GM12873 (cell line): ENCODE measurements at regions not wholly inside any gene's neighbourhood (a gene's known extent, or its start where the extent isn't known, plus 50 kb on each side); places are given as distances from the start of the nearest gene placed in this dataset.

ENCODE experiments used
- TF ChIP-seq, protein P1 (sequence below): IDR thresholded peaks from 2 replicates; pipeline ENCODE4 v1.5.1; 2012; ENCODE audit warnings: low read depth, mild to moderate bottlenecking, moderate library complexity, low read length, control low read depth; ENCODE audit not compliant: insufficient read depth; ENCODE audit errors: missing control alignments

DNA sequence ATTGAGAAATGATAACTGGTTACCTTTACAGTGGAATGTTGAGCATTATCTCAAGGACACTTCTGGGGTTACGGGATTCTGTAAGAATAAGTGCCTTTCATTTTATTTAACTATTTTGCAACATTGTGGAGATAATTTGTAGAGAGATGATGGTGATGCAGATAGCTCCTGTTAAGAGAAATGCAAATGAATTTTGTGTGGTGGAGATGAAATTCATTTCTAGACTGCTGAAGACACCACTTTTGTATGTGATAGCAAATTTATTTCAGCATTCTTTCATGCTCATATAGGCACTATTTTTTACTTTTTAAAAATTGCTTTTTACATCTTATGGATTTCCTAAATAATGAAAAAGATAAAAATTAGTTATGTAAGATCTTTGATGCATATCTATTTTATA is 463.3 kb upstream of the CBLB start:
- TF ChIP-seq, protein P1, sequence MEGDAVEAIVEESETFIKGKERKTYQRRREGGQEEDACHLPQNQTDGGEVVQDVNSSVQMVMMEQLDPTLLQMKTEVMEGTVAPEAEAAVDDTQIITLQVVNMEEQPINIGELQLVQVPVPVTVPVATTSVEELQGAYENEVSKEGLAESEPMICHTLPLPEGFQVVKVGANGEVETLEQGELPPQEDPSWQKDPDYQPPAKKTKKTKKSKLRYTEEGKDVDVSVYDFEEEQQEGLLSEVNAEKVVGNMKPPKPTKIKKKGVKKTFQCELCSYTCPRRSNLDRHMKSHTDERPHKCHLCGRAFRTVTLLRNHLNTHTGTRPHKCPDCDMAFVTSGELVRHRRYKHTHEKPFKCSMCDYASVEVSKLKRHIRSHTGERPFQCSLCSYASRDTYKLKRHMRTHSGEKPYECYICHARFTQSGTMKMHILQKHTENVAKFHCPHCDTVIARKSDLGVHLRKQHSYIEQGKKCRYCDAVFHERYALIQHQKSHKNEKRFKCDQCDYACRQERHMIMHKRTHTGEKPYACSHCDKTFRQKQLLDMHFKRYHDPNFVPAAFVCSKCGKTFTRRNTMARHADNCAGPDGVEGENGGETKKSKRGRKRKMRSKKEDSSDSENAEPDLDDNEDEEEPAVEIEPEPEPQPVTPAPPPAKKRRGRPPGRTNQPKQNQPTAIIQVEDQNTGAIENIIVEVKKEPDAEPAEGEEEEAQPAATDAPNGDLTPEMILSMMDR: no peak

DNA sequence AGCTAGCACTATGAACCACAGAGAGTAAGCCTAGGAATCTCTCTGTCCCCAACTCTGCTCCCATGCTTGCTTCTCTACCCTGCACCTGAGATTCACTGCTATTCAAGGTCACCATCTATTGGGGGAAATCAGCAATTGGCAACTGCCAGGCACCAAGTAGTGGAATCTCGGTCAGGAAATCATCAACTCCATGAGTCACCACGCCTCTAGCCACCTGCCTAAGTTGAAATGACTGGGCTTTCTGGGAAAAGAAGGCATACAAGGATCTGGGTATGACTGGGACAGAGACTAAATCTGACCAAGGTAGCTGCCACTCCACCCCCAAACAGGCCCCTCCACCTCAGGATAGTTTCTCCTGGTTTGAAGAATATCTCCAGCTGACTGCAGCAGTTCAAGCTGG is 464.1 kb upstream of the CBLB start:
- TF ChIP-seq, protein P1: peak; percentile 29

DNA sequence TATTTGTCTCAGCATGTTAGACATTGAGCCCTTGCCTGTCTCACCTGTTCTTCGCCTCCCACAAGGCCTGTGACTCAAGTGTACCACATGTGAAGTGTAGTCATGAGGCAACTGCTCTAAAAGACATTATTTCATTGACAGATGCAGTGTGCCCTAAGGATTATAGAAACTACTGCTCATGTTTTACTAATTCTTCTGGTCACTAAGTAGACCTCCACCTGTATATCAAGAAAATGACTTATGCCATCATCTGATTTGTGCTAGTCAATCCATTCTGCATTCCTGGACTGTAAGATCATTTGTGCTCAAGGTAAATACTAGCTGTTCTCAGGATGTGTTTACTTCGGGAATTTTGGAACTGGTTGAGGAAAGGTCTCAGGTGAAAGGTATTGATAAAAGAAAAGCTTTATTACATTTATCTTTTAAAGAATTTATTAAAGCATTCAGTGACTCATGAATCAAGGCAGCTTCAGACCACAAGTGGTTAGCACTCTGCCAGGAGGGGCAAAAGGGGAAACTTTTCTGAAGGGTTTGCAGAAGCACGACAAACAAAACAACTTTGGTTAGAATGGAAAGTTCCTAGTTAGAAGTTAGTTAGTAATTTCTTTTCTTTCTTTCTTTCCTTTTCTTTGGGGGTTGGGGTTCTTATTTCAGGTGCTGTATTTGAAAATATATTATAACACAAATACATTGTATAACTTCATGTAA is 465.3 kb upstream of the CBLB start:
- TF ChIP-seq, protein P1: no peak

DNA sequence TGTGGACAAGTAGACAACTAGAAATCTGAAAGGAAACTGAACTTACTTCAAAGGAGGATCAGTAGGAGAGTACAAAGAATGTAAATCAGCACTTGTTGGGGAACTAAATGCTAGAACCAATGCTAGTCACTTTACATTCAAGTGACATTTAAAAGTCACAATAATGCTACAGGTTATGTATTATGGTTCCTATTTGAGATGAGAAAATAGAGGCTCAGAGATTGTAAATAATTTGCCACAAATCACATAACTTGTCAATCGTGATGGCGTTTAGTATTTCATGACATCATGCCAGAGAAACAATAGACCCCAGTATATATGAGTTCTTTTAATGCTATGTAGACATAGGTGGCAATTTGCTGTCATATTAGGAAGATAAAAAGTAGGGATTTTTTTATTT is 467.8 kb upstream of the CBLB start:
- TF ChIP-seq, protein P1: no peak

DNA sequence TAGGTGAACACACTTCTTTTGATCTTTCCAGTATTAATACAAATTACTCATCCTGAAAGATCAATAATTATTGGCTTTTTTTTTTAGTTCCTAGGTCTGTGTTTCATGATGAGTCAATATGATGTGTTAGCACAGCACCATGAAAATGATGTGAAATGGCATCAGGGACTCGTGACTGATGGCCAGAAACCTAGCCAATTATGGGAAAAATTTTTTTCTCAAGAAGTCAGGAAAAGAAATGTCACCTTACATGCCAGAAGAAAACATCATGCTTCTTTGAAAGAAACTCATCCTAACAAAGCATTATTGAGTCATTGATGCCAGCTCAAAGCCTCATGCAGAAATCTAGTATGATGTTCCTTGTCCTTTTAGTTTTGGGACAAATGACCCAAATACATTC is 468.3 kb upstream of the CBLB start:
- TF ChIP-seq, protein P1: no peak

DNA sequence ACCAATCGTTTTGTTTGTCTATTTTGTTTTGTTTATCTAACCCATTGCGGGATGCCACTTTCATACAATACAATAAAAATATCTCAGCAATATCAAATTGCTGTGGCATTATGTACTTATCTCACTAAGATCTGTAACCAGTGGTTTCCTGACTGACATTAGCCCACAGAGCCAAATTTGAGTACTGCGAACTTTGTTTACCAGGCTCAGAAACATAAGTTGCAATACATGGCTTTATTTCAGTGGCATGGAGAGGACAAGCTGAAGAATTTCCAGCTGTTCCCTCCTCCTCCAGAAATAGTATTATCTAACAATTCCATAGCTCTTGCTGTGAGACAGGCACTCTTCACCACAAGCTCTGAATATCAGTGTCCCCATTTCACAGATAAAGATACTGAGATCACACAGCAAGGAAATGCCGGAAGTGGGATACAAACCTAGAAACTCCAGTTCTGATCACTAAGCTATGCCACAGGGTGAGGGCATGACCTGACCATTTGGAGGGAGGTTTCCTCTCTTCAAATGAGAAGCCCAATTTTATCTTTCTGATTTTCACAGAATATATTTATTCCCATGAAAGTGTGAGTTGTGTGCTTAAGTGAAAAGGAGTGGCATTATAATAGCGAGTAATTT is 469.9 kb upstream of the CBLB start:
- TF ChIP-seq, protein P1: no peak

DNA sequence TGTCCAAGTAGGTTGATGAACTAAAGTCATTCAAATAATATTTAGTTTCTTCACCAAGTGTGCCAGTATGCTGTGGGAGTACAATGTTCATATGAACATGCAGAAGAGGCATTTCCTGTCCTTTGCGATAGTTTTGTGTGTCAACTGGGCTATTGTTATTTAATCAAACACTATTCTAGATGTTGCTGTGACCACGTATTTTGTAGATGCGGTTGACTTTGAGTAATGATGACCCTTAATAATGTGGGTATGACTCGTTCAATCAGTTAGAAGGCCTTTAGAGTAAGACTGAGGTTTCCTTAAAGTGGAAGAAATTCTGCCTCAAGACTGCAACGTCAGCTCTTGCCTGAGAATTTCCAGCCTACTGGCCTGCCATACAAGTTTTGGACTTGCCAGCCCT is 470.7 kb upstream of the CBLB start:
- TF ChIP-seq, protein P1: no peak
